Calu3 (cell line): ENCODE measurements at regions not wholly inside any gene's neighbourhood (a gene's known extent, or its start where the extent isn't known, plus 50 kb on each side); places are given as distances from the start of the nearest gene placed in this dataset.

Experiments used
- BruUV-seq: library from RNA; stranded (reverse); fragments of 400-500 nt; replicated peaks from 2 replicates; lab custom pipeline; 2021; lab: Mats Ljungman, UMichigan
- CTCF ChIA-PET: fragments of 300-600 bp; sonication (Branson Sonifier 250); formaldehyde crosslinking; loops from one replicate; lab custom pipeline; 2022; ENCODE audit warnings: antibody characterized with exemption; lab: Charles Lee
- DNase-seq: peaks from one replicate; pipeline ENCODE4 v3.0.0; 2022
- H3K27ac Mint-ChIP-seq: one replicate; pipeline ENCODE4 v1.8.0; 2022; ENCODE audit warnings: mixed read lengths; ENCODE audit not compliant: unreplicated experiment
- H3K27me3 Mint-ChIP-seq: one replicate; pipeline ENCODE4 v1.8.0; 2022; ENCODE audit warnings: mixed read lengths; ENCODE audit not compliant: unreplicated experiment
- H3K36me3 Mint-ChIP-seq: one replicate; pipeline ENCODE4 v1.8.0; 2022; ENCODE audit warnings: mild to moderate bottlenecking, moderate library complexity, mixed read lengths; ENCODE audit not compliant: insufficient read depth, unreplicated experiment
- H3K4me1 Mint-ChIP-seq: one replicate; pipeline ENCODE4 v1.8.0; 2022; ENCODE audit warnings: mild to moderate bottlenecking, low read depth, mixed read lengths; ENCODE audit not compliant: unreplicated experiment
- H3K4me3 Mint-ChIP-seq: one replicate; pipeline ENCODE4 v1.8.0; 2022; ENCODE audit warnings: mild to moderate bottlenecking, low read depth, moderate library complexity, mixed read lengths; ENCODE audit not compliant: unreplicated experiment
- H3K9me3 Mint-ChIP-seq: one replicate; pipeline ENCODE4 v1.8.0; 2022; ENCODE audit warnings: low read depth, mixed read lengths; ENCODE audit not compliant: unreplicated experiment
- intact Hi-C: fragments of 100-400 bp; cut with micrococcal nuclease; formaldehyde crosslinking; loops from one replicate; pipeline ENCODE4 v1.10.0; 2022; ENCODE audit not compliant: unreplicated experiment
- TF ChIP-seq, protein P1 (sequence below): fragments of 200-600 bp; IDR thresholded peaks from one replicate; pipeline ENCODE4 v1.8.0; 2022; ENCODE audit warnings: antibody characterized with exemption; ENCODE audit not compliant: unreplicated experiment

DNA sequence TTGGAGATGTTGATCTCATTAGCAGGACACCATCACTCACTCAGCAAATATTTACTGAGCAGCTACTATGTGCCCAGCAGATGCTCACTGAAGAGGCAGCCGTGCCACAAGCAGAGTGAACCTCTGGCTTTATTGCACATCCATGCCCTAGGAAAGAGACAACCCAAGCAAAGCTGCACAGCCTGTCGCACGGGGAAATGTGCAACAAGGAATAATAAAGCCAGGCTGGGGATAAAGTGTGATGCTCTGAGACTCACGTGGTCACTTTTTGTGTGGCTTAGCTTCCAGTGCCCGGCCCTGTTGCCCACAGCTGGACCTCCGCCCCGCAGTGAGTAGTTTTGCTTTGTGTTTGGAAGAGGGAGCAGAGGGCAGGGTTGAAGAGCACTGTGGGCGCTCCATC, 130.4 kb upstream of the CDH4 start:
- no peaks in the 10 kb centered on the region for H3K4me1 Mint-ChIP-seq
- CTCF ChIA-PET = interaction anchor here (0.6 kb wide), 1 partner anchor 1202 kb away, joined by 3 read pairs; no protein-coding TSS in a partner anchor
- H3K36me3 Mint-ChIP-seq = no peaks in the 10 kb centered on the region
- TF ChIP-seq, protein P1, sequence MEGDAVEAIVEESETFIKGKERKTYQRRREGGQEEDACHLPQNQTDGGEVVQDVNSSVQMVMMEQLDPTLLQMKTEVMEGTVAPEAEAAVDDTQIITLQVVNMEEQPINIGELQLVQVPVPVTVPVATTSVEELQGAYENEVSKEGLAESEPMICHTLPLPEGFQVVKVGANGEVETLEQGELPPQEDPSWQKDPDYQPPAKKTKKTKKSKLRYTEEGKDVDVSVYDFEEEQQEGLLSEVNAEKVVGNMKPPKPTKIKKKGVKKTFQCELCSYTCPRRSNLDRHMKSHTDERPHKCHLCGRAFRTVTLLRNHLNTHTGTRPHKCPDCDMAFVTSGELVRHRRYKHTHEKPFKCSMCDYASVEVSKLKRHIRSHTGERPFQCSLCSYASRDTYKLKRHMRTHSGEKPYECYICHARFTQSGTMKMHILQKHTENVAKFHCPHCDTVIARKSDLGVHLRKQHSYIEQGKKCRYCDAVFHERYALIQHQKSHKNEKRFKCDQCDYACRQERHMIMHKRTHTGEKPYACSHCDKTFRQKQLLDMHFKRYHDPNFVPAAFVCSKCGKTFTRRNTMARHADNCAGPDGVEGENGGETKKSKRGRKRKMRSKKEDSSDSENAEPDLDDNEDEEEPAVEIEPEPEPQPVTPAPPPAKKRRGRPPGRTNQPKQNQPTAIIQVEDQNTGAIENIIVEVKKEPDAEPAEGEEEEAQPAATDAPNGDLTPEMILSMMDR = no peak
- no peak overlapping the region for H3K4me3 Mint-ChIP-seq
- no peaks in the 10 kb centered on the region for H3K9me3 Mint-ChIP-seq
- no peak for DNase-seq
- H3K27ac Mint-ChIP-seq = no peak overlapping the region
- H3K27me3 Mint-ChIP-seq = peaks cover 12% of the 10 kb centered on the region
- intact Hi-C loops = loop anchor here (2.0 kb wide), 1 partner anchor 107 kb away; no protein-coding TSS in a partner anchor
- BruUV-seq = no TSS peak

DNA sequence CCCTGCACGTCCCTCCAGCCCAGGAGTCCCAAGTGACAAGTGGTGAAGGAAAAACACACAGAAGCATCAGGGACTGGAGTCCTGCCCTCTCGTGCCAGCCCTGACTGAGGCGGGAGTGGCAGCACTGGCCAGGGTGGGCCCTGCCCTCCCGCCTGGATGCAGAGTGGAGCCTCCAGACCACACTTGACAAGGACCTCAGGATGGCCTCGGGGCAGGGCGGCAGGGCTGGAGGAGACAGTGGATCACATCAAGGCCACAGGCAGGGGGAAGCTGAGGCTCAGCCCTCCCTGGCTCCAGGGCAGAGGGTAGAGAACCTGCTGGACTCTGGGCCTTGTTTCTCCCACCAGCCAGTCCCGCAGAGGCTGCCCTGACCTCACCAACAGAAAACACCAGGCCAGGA, 128.8 kb upstream of the CDH4 start:
- no peak overlapping the region for H3K27ac Mint-ChIP-seq
- H3K9me3 Mint-ChIP-seq = no peaks in the 10 kb centered on the region
- H3K36me3 Mint-ChIP-seq = no peaks in the 10 kb centered on the region
- CTCF ChIA-PET = interaction anchor here (0.6 kb wide), 1 partner anchor 184 kb away, joined by 3 read pairs; no protein-coding TSS in a partner anchor
- H3K27me3 Mint-ChIP-seq = peaks cover 12% of the 10 kb centered on the region
- BruUV-seq = no TSS peak
- H3K4me3 Mint-ChIP-seq = no peak overlapping the region
- intact Hi-C loops = no loop called here
- DNase-seq = no peak
- TF ChIP-seq, protein P1 = no peak
- H3K4me1 Mint-ChIP-seq = no peaks in the 10 kb centered on the region

DNA sequence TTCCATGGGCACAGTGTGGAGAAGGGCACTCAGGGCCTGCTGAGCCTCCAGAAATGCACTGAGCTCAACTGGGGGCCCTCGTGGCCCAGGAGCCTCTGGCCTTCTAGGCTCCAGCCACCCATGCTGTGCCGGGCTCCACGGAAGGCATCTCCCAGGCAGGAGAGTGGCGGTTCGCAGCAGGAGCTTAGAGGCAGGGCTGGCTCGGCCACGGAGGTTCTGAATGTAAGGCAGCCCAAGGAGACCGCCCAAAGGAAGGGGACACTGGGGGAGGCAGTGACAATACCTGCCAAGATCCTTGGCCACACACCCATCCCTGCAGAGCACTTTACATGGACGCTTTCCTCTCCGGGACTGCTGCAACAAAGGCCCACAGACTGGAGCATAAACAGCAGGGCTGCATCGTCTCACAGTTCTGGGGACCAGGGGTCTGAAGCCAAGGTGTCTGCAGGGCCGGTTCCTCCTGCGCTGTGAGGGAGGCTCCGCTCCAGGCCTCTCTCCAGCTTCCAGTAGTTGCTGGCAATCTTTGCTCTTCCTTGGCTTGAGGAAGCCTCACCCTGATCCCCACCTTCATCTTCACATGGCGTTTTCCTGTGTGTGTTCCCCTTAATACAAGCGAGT, 128.2 kb upstream of the CDH4 start:
- TF ChIP-seq, protein P1 = no peak
- intact Hi-C loops = no loop called here
- CTCF ChIA-PET = no interaction called here
- no peaks in the 10 kb centered on the region for H3K4me1 Mint-ChIP-seq
- no peak overlapping the region for H3K27ac Mint-ChIP-seq
- no TSS peak for BruUV-seq
- no peak overlapping the region for H3K4me3 Mint-ChIP-seq
- no peak for DNase-seq
- peaks cover 14% of the 10 kb centered on the region for H3K27me3 Mint-ChIP-seq
- H3K36me3 Mint-ChIP-seq = no peaks in the 10 kb centered on the region
- no peaks in the 10 kb centered on the region for H3K9me3 Mint-ChIP-seq

DNA sequence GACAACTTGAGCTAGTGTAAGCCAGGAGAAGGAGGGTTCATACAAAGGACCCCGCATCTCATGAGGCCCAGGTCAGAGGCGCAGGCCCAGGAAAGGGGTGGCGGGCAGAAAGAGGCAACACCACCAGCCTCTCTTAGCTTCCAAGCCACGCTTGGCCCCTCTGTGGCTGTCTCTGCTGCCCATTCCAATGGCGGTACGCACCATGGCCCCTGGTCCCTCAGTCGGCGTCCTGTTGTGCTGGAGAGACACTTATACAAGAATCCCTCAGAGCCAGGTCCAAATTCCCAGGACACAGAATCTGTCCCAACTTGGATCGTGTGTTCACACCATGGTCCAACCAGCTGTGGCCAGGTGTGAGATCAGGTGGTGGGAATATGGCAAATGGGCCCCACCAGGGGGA, 127.0 kb upstream of the CDH4 start:
- intact Hi-C loops = no loop called here
- Mint-ChIP-seq H3K4me1 (no peaks in the 10 kb centered on the region), H3K36me3 (no peaks in the 10 kb centered on the region), H3K4me3 (no peak overlapping the region), H3K27me3 (peaks cover 26% of the 10 kb centered on the region), H3K27ac (no peak overlapping the region), H3K9me3 (no peaks in the 10 kb centered on the region)
- no TSS peak for BruUV-seq
- no peak for DNase-seq
- TF ChIP-seq, protein P1 = no peak
- CTCF ChIA-PET = interaction anchor here (0.6 to 1.6 kb wide), 3 partner anchors 11 to 534 kb away, joined by 3 to 5 read pairs (median 5); no protein-coding TSS in a partner anchor
